K562 (cell line): ENCODE measurements at regions not wholly inside any gene's neighbourhood (a gene's known extent, or its start where the extent isn't known, plus 50 kb on each side); places are given as distances from the start of the nearest gene placed in this dataset.

Experiments used
- ATAC-seq: fragments of 200-7000 bp; cut with Tn5 transposase; 3 replicates; pipeline ENCODE4 v1.9.1; 2020; ENCODE audit warnings: moderate library complexity
- BruUV-seq: library from RNA; stranded (reverse); fragments of 400-500 nt; replicated peaks from 2 replicates; lab custom pipeline; 2021; lab: Mats Ljungman, UMichigan
- CTCF ChIA-PET: fragments of 300-600 bp; formaldehyde crosslinking; extraction: SDS; loops from one replicate; lab custom pipeline; 2021; ENCODE audit warnings: low intra/inter-chr PET ratio; lab: Yijun Ruan, JAX
- POLR2A ChIA-PET: fragments of 300-600, 350-650 bp; sonication (Branson Sonifier 250); formaldehyde crosslinking; extraction: SDS; loops from one replicate; lab custom pipeline; 2021; ENCODE audit warnings: antibody characterized with exemption, inconsistent platforms; lab: Yijun Ruan, JAX
- DNase-seq, 4 experiments: peaks; one replicate each; pipeline versions ENCODE4 v3.0.0 to v3.0.0-alpha.2; 2011 to 2018; ENCODE audit warnings: low spot score in 3 of 4, mixed read lengths in 3 of 4; ENCODE audit errors: extremely low read depth in 1 of 4
- FAIRE-seq: peaks from 2 replicates; lab custom pipeline; 2011; peaks lifted over from hg19 to GRCh38; lab: Jason Lieb, UNC
- H2AFZ ChIP-seq: 2 replicates; pipeline ENCODE4 v1.6.0; 2011; ENCODE audit warnings: low read depth, low read length, control low read depth, inconsistent platforms
- H3K27ac ChIP-seq: fragments of 200-600 bp; 3 replicates; pipeline ENCODE4 v1.8.0; 2011; ENCODE audit warnings: low read depth, mild to moderate bottlenecking, control low read depth, inconsistent platforms, low read length, moderate library complexity, mixed read lengths; ENCODE audit errors: extremely low read depth
- H3K27me3 ChIP-seq, 2 experiments: fragments of 300-600 bp in 1 of 2; 2 replicates in 1 of 2; 3 replicates in 1 of 2; pipeline versions ENCODE4 v1.6.0 to v1.8.0; 2011; ENCODE audit warnings: inconsistent platforms in 2 of 2, low read length in 2 of 2, mild to moderate bottlenecking in 1 of 2, mixed read lengths in 1 of 2, moderate library complexity in 1 of 2; ENCODE audit not compliant: control insufficient read depth in 2 of 2, insufficient read depth in 2 of 2
- H3K36me3 ChIP-seq: fragments of 300-600 bp; 3 replicates; pipeline ENCODE4 v1.8.0; 2011; ENCODE audit warnings: mild to moderate bottlenecking, low read length, inconsistent platforms; ENCODE audit not compliant: control insufficient read depth, insufficient read depth
- H3K4me1 ChIP-seq, 2 experiments: fragments of 200-600 bp in 1 of 2; replicated peaks in 1 of 2; 2 replicates in 1 of 2; 3 replicates in 1 of 2; pipeline versions ENCODE4 v1.5.1 to v1.8.0; 2011; ENCODE audit warnings: inconsistent platforms in 2 of 2, low read length in 2 of 2, mild to moderate bottlenecking in 1 of 2, mixed read lengths in 1 of 2, moderate library complexity in 1 of 2; ENCODE audit not compliant: control insufficient read depth in 2 of 2, insufficient read depth in 2 of 2
- H3K4me2 ChIP-seq: 2 replicates; pipeline ENCODE4 v1.6.1; 2011; ENCODE audit warnings: low read length, control low read depth, inconsistent platforms, mixed read lengths; ENCODE audit not compliant: insufficient read depth
- H3K4me3 ChIP-seq: fragments of 200-600 bp; sonication (generic), shearing (Covaris generic); 2 replicates; pipeline ENCODE4 v1.5.1; 2016; ENCODE audit warnings: control low read depth, inconsistent platforms
- H3K79me2 ChIP-seq: fragments of 200-600 bp; 3 replicates; pipeline ENCODE4 v1.8.0; 2011; ENCODE audit warnings: low read length, inconsistent platforms; ENCODE audit not compliant: control insufficient read depth, insufficient read depth
- H3K9ac ChIP-seq, 2 experiments: 2 replicates each; pipeline versions ENCODE4 v1.6.0 to v1.6.1; 2011; ENCODE audit warnings: low read depth in 2 of 2, low read length in 2 of 2, control low read depth in 1 of 2, inconsistent platforms in 1 of 2, mild to moderate bottlenecking in 1 of 2, mixed read lengths in 1 of 2; ENCODE audit not compliant: insufficient read depth in 1 of 2
- H3K9me1 ChIP-seq: one replicate; pipeline ENCODE4 v1.6.0; 2011; ENCODE audit warnings: inconsistent platforms, mild to moderate bottlenecking, low read length, moderate library complexity; ENCODE audit not compliant: control insufficient read depth, insufficient read depth
- H3K9me3 ChIP-seq: replicated peaks from 2 replicates; pipeline ENCODE4 v1.5.1; 2011; ENCODE audit warnings: low read depth, low read length, inconsistent platforms; ENCODE audit not compliant: control insufficient read depth, insufficient read depth
- H4K20me1 ChIP-seq: replicated peaks from 2 replicates; pipeline ENCODE4 v1.6.1; 2011; ENCODE audit warnings: low read length, inconsistent platforms, mixed read lengths; ENCODE audit not compliant: control insufficient read depth, insufficient read depth
- C11orf30 ChIP-seq: fragments of 450-650 bp; IDR thresholded peaks from 2 replicates; pipeline ENCODE4 v1.6.1; 2016; ENCODE audit warnings: low read depth, mild to moderate bottlenecking
- FOXP1 ChIP-seq: sonication (generic); formaldehyde crosslinking; IDR thresholded peaks from 2 replicates; pipeline ENCODE4 v1.8.0; 2022; ENCODE audit warnings: mild to moderate bottlenecking, missing genetic modification reagents
- MAFF ChIP-seq: IDR thresholded peaks from 2 replicates; pipeline ENCODE4 v1.6.1; 2012; ENCODE audit warnings: low read length, improper control_type of control experiment
- MAFG ChIP-seq: fragments of 450-650 bp; conservative IDR thresholded peaks from 2 replicates; pipeline ENCODE4 v1.6.1; 2016; ENCODE audit warnings: missing genetic modification characterization, missing compliant biosample characterization
- MAFK ChIP-seq: IDR thresholded peaks from 2 replicates; pipeline ENCODE4 v1.6.1; 2011; ENCODE audit warnings: low read length, improper control_type of control experiment
- RAD21 ChIP-seq, 2 experiments: fragments of 250-450 bp in 1 of 2; fragments of 450-650 bp in 1 of 2; sonication (Bioruptor Pico) in 1 of 2; formaldehyde crosslinking in 1 of 2; IDR thresholded peaks in 1 of 2; conservative IDR thresholded peaks in 1 of 2; 2 replicates each; pipeline versions ENCODE4 v1.4.0 to v1.8.0; 2020 to 2022; ENCODE audit warnings: mild to moderate bottlenecking in 2 of 2, moderate library complexity in 1 of 2
- ZFX ChIP-seq: sonication (generic); formaldehyde crosslinking; IDR thresholded peaks from 2 replicates; pipeline ENCODE4 v1.8.0; 2022; ENCODE audit warnings: mild to moderate bottlenecking, missing genetic modification reagents, moderate library complexity
- ZNF316 ChIP-seq: fragments of 450-650 bp; IDR thresholded peaks from 2 replicates; pipeline ENCODE4 v1.6.1; 2016
- ZNF347 ChIP-seq: fragments of 450-650 bp; formaldehyde crosslinking; IDR thresholded peaks from 2 replicates; pipeline ENCODE4 v1.4.0; 2020; ENCODE audit warnings: low read depth, mild to moderate bottlenecking, moderate library complexity
- ZNF384 ChIP-seq: IDR thresholded peaks from 2 replicates; pipeline ENCODE4 v1.6.1; 2012; ENCODE audit warnings: low read depth, low read length, improper control_type of control experiment
- ZNF668 ChIP-seq: fragments of 250-450 bp; sonication (Bioruptor Pico); IDR thresholded peaks from 2 replicates; pipeline ENCODE4 v1.8.0; 2022; ENCODE audit warnings: mild to moderate bottlenecking, inconsistent platforms
- WGBS: fragments of 100-300 bp; shearing (Covaris generic); methylation state at CpG from one replicate; pipeline ENCODE4 v1.1.6; 2016; ENCODE audit warnings: low coverage, mixed read lengths; ENCODE audit not compliant: insufficient coverage; ENCODE audit errors: missing lambda C conversion rate; 5-methylcytosine and 5-hydroxymethylcytosine counted together
- in situ Hi-C: fragments of 300-500 bp; cut with MboI; formaldehyde crosslinking; loops from 4 replicates; pipeline ENCODE4 v1.15.0; 2018; ENCODE audit warnings: inconsistent platforms, mixed read lengths
- intact Hi-C: fragments of 100-400 bp; cut with micrococcal nuclease; formaldehyde crosslinking; loops from 2 replicates; pipeline ENCODE4 v1.14.2; 2022
- TF ChIP-seq, protein P1 (sequence below): fragments of 250-450 bp; sonication (Bioruptor Pico); IDR thresholded peaks from 2 replicates; pipeline ENCODE4 v1.8.0; 2022; ENCODE audit warnings: inconsistent platforms
- TF ChIP-seq, protein P2 (sequence below), 3 experiments: IDR thresholded peaks in 2 of 3; conservative IDR thresholded peaks in 1 of 3; 2 replicates each; pipeline ENCODE4 v1.5.1; 2011 to 2012; ENCODE audit warnings: low read length in 3 of 3, mild to moderate bottlenecking in 3 of 3, control low read depth in 2 of 3, improper control_type of control experiment in 1 of 3, inconsistent platforms in 1 of 3, low read depth in 1 of 3, mixed read lengths in 1 of 3, moderate library complexity in 1 of 3; ENCODE audit not compliant: insufficient read depth in 2 of 3

DNA sequence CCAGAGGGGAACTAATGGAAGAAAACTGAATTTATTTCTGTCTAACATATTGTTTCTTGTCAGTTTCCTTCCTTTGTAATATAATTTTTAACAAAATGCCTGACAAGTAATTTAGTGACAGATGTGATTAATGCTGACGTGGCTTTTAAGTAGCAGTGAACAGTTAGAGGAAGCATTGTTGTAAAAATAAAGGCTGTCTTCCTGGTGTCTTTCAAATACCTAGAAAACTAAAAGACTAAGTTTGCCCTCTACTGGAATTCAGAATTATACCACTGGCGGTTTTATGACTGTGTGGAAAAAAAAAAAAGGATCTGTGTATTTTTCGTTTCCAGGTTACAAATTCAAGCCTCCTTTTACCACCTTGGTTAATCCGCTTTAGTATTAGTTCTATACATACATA, 217.1 kb upstream of the DPP6 start:
- CTCF ChIA-PET: interaction anchor here (1.6 to 1.9 kb wide), 2 partner anchors 454 to 642 kb away, joined by 4 to 10 read pairs; no protein-coding TSS in a partner anchor
- Histone ChIP-seq H3K9me1 (no peaks in the 10 kb centered on the region), H3K9ac (no peak overlapping the region), H3K4me3 (no peak overlapping the region), H3K36me3 (no peaks in the 10 kb centered on the region), H3K9me3 (no peaks in the 10 kb centered on the region), H3K4me1 (no peaks in the 10 kb centered on the region), H4K20me1 (no peaks in the 10 kb centered on the region), H2AFZ (no peak overlapping the region), H3K27me3 (no peaks in the 10 kb centered on the region), H3K79me2 (no peaks in the 10 kb centered on the region), H3K4me2 (no peak overlapping the region), H3K27ac (no peak overlapping the region)
- POLR2A ChIA-PET: no interaction called here
- intact Hi-C loops: loop anchor here (1.0 to 10.0 kb wide), 2 partner anchors 454 to 640 kb away; no protein-coding TSS in a partner anchor
- no TSS peak for BruUV-seq
- ATAC-seq (peak; percentile 60; the same call in 1 of the 3 replicates), DNase-seq (peak in 1 of 4 experiments; percentile 5), FAIRE-seq (peak; percentile 59)
- WGBS: 0% methylated on average over 4 of the region's 4 CpGs
- TF ChIP-seq ZNF316: peak; percentile 96
- TF ChIP-seq ZNF347 (CRISPR knock-in tag): no peak
- TF ChIP-seq, protein P1, sequence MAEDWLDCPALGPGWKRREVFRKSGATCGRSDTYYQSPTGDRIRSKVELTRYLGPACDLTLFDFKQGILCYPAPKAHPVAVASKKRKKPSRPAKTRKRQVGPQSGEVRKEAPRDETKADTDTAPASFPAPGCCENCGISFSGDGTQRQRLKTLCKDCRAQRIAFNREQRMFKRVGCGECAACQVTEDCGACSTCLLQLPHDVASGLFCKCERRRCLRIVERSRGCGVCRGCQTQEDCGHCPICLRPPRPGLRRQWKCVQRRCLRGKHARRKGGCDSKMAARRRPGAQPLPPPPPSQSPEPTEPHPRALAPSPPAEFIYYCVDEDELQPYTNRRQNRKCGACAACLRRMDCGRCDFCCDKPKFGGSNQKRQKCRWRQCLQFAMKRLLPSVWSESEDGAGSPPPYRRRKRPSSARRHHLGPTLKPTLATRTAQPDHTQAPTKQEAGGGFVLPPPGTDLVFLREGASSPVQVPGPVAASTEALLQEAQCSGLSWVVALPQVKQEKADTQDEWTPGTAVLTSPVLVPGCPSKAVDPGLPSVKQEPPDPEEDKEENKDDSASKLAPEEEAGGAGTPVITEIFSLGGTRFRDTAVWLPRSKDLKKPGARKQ: no peak
- no peak for TF ChIP-seq FOXP1 (CRISPR knock-in tag)
- TF ChIP-seq, protein P2, sequence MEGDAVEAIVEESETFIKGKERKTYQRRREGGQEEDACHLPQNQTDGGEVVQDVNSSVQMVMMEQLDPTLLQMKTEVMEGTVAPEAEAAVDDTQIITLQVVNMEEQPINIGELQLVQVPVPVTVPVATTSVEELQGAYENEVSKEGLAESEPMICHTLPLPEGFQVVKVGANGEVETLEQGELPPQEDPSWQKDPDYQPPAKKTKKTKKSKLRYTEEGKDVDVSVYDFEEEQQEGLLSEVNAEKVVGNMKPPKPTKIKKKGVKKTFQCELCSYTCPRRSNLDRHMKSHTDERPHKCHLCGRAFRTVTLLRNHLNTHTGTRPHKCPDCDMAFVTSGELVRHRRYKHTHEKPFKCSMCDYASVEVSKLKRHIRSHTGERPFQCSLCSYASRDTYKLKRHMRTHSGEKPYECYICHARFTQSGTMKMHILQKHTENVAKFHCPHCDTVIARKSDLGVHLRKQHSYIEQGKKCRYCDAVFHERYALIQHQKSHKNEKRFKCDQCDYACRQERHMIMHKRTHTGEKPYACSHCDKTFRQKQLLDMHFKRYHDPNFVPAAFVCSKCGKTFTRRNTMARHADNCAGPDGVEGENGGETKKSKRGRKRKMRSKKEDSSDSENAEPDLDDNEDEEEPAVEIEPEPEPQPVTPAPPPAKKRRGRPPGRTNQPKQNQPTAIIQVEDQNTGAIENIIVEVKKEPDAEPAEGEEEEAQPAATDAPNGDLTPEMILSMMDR (IDR thresholded peaks at IDR 0.05 in 2 of 3, conservative IDR thresholded peaks at IDR 0.05 in 1 of 3; ENCODE audit: insufficient read depth in 2 of 3, low read depth in 1 of 3, low read length in 3 of 3): peak in 1 of 3 experiments; percentile 43; a peak in 2 of 6 replicates
- TF ChIP-seq MAFF: peak; percentile 96
- TF ChIP-seq ZFX (CRISPR knock-in tag): no peak
- peak; percentile 89 for TF ChIP-seq MAFG (tag)
- TF ChIP-seq ZNF384: peak; percentile 44; the same call in 1 of the 2 replicates
- no peak for TF ChIP-seq ZNF668
- peak; percentile 98 for TF ChIP-seq MAFK
- peak; percentile 88 for TF ChIP-seq C11orf30
- TF ChIP-seq RAD21 (CRISPR knock-in tag; conservative IDR thresholded peaks at IDR 0.05 in 1 of 2, IDR thresholded peaks at IDR 0.05 in 1 of 2): peak; percentile 34 to 42
- in situ Hi-C loops: no loop called here
